ENCODE measurements at regions not wholly inside any gene's neighbourhood (a gene's known extent, or its start where the extent isn't known, plus 50 kb on each side); places are given as distances from the start of the nearest gene placed in this dataset.

- no peak for TF ChIP-seq ETV6 (conservative IDR thresholded peaks at IDR 0.05 in 1 of 2, IDR thresholded peaks at IDR 0.05 in 1 of 2; ENCODE audit: borderline replicate concordance in 1 of 2, low read depth in 1 of 2)
- no peak for TF ChIP-seq BHLHE40 (IDR thresholded peaks at IDR 0.05; ENCODE audit: borderline replicate concordance in 1 of 2, low read depth in 2 of 2, low read length in 1 of 2)
- TF ChIP-seq IRF5 (IDR thresholded peaks at IDR 0.05; ENCODE audit: borderline replicate concordance): no peak
- no peak for TF ChIP-seq ZSCAN29 (IDR thresholded peaks at IDR 0.05)
These were observed 296.9 kb downstream of the ETV1 start (continued) for GRCh38 chr7:13692548-13692947.

GRCh38 chr7:13702251-13702650 lies 287.2 kb downstream of the ETV1 start:
- H3K9ac ChIP-seq (ENCODE audit: control insufficient read depth, insufficient read depth, low read length): no peak overlapping the region
- H3K4me3 ChIP-seq: no peak overlapping the region
- H3K4me1 ChIP-seq (ENCODE audit: control insufficient read depth, insufficient read depth, low read length): no peaks in the 10 kb centered on the region
- H3K27me3 ChIP-seq (replicated peaks in 1 of 2; ENCODE audit: control insufficient read depth in 2 of 2, insufficient read depth in 2 of 2, low read length in 1 of 2): no peaks in the 10 kb centered on the region
- no peaks in the 10 kb centered on the region for H3K9me3 ChIP-seq (replicated peaks; ENCODE audit: control insufficient read depth, insufficient read depth, low read length)
- no peak for DNase-seq (ENCODE audit: low read depth, low spot score)
- no peaks in the 10 kb centered on the region for H4K20me1 ChIP-seq (ENCODE audit: control insufficient read depth, insufficient read depth)
- H3K27ac ChIP-seq (ENCODE audit: control insufficient read depth, insufficient read depth): no peak overlapping the region
- RAD21 ChIA-PET (ENCODE audit: unreplicated experiment): no interaction called here
- in situ Hi-C loops (cut with MboI) (no loop called here), intact Hi-C loops (cut with micrococcal nuclease; ENCODE audit: unreplicated experiment) (no loop called here)
- H3K79me2 ChIP-seq (ENCODE audit: control insufficient read depth, insufficient read depth, low read length): no peaks in the 10 kb centered on the region
- no peak for FAIRE-seq
- SMC1A ChIA-PET (ENCODE audit: uncharacterized antibody, unreplicated experiment): no interaction called here
- no peak overlapping the region for H2AFZ ChIP-seq (ENCODE audit: control insufficient read depth, low read depth, low read length)
- 41% methylated on average over 2 of the region's 2 CpGs for WGBS (ENCODE audit: insufficient coverage, insufficient replicate concordance, low lambda C conversion rate, missing lambda C conversion rate)
- POLR2A ChIA-PET: no interaction called here
- CTCF ChIA-PET: no interaction called here
- no peak overlapping the region for H3K4me2 ChIP-seq (ENCODE audit: control insufficient read depth, insufficient read depth)
- ATAC-seq: no peak
- BruUV-seq (replicated peaks): no TSS peak
- H3K36me3 ChIP-seq (ENCODE audit: control insufficient read depth in 2 of 2, insufficient read depth in 2 of 2, low read length in 1 of 2): no peaks in the 10 kb centered on the region
- TF ChIP-seq ESRRA (IDR thresholded peaks at IDR 0.05; ENCODE audit: low read length): no peak
- TF ChIP-seq PAX5 (IDR thresholded peaks at IDR 0.05; ENCODE audit: borderline replicate concordance, low read depth, low read length): no peak
- TF ChIP-seq GABPA (IDR thresholded peaks at IDR 0.05; ENCODE audit: low read depth): no peak
- no peak for TF ChIP-seq HDAC6 (IDR thresholded peaks at IDR 0.05; ENCODE audit: unreplicated experiment)
- TF ChIP-seq E4F1 (IDR thresholded peaks at IDR 0.05; ENCODE audit: borderline replicate concordance, partially characterized antibody): no peak
- no peak for TF ChIP-seq IRF4 (IDR thresholded peaks at IDR 0.05; ENCODE audit: low read depth, low read length)
- no peak for TF ChIP-seq CHD2 (IDR thresholded peaks at IDR 0.05; ENCODE audit: borderline replicate concordance, low read depth, low read length)
- no peak for TF ChIP-seq POLR2AphosphoS2 (IDR thresholded peaks at IDR 0.05; ENCODE audit: low read depth, low read length)
- TF ChIP-seq NFIC (IDR thresholded peaks at IDR 0.05; ENCODE audit: low read depth, low read length): no peak
- no peak for TF ChIP-seq NFYA (IDR thresholded peaks at IDR 0.05; ENCODE audit: borderline replicate concordance, low read depth, low read length)
- TF ChIP-seq POLR2A (IDR thresholded peaks at IDR 0.05; ENCODE audit: low read depth, low read length): no peak
- no peak for TF ChIP-seq NR2C1 (IDR thresholded peaks at IDR 0.05)
- no peak for TF ChIP-seq IKZF2 (IDR thresholded peaks at IDR 0.05)
- no peak for TF ChIP-seq IRF5 (IDR thresholded peaks at IDR 0.05; ENCODE audit: borderline replicate concordance)
- no peak for TF ChIP-seq MEF2B (IDR thresholded peaks at IDR 0.05; ENCODE audit: partially characterized antibody, poor library complexity, severe bottlenecking)
- no peak for TF ChIP-seq ZNF207 (IDR thresholded peaks at IDR 0.05; ENCODE audit: borderline replicate concordance)

Data from GM12878 (cell line).